Ammon's horn (tissue), 1 donor: ENCODE measurements at regions not wholly inside any gene's neighbourhood (a gene's known extent, or its start where the extent isn't known, plus 50 kb on each side); places are given as distances from the start of the nearest gene placed in this dataset.
"Not testable (repeated sequence)": the region's sequence is repeated elsewhere in the genome, so short reads cannot be mapped to it uniquely, and the experiment has no call there.

ENCODE experiments used
- DNase-seq: peaks from one replicate; pipeline ENCODE4 v3.0.0-alpha.2; 2016; ENCODE audit warnings: low spot score

DNA sequence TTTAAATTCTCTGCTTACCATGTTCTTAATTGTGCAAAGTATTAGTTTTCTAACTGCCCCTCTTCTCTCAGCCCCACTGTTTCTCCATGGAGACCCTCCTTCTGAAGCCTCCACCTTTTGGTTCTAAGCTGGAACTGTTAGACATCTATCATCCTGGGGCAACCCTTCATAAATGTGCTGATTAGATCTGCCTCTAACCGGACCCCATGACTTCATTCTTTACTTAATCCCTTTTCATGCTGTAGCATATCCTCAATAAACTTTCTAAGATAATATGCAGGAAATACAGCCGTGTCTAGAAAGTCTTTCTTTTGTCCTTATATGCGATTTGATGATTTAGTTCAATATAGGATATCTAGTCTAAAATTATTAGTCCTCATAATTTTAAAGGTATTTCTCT, 1020.1 kb downstream of the ADGRL2 start:
- DNase-seq = no peak

DNA sequence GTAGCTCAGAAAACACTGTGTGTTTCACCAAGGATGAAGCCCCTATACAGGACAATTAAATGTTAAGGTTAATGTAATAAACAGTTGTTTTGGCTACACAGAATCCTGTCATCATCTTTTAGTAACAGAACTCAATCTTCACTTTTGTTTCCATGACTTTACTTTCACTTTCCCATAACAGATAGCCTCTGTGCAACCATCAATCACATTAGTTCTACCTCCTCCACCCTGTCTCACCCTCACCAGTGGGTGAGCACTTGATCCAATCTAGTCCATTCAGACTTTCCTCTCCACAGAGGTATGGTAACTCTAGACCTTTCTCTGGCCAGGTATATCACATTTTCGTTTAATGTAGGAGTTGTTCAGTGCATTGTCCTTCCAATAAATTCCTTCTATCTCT, 1018.5 kb downstream of the ADGRL2 start:
- no peak for DNase-seq

GRCh38 chr1:82818586-82818985, 1017.9 kb downstream of the ADGRL2 start:
- DNase-seq = no peak

- no peak for DNase-seq
These were observed 1012.7 kb downstream of the ADGRL2 start for GRCh38 chr1:82813386-82813785.

- no peak for DNase-seq
These were observed 1009.9 kb downstream of the ADGRL2 start for GRCh38 chr1:82810601-82811000.

- no peak for DNase-seq
These were observed 1006.8 kb downstream of the ADGRL2 start for GRCh38 chr1:82807563-82807962.

DNA sequence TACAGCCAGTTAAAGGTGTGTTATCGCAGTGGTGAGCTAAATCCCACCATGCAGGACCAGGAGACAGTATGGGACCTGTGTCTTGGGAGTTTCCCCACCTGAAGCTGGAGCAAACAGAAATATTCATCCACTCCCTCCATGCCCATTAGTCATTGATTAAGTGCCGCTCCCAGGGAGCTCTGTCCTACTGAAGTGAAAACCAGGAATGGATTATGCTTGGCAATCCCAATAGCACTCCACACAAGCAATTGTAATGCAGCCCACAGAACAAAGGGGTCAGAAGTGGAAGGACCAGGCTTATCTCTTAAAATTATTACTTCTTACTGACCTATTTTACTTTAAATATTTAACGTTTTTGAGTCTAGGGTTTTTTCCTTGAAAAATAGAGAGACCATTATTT, 1005.4 kb downstream of the ADGRL2 start:
- DNase-seq = no peak

DNA sequence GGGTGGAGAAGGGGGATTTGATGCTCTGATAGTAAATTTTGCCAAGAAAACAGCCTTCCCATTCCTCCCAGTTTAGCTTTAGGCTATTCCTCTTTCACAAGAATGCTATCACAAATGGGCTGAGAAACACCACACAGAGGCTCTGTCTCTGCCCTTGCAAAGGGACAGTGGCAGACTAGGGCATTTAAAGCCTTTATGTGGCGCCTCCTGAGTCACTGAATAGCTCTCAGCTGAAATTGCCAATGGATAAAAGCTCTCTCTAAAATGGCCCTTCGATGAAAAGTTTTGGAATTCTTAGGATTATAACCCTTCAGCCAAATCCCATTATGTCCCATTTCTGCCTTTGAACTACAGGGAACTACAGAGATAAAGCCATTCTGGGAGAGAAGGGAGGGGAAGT, 1000.4 kb downstream of the ADGRL2 start:
- DNase-seq = no peak

DNA sequence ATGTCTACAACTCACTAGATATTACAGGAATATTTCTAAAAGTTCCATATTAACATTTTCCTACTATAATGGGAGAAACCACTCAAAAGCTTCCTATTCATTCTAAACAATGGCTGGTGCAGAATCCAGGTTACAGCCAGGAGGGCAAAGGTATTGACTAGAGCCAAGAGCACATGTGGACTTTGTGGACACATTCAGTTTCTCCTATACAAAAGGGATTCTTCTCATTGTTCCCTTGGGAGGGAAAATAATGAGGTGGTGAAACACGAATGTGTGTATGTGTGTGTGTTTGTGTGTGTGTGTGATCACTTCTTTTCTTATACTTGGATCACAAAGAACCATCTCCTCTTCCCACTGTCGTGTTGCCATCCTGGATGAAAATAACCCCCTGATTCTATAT, 1000.0 kb downstream of the ADGRL2 start:
- DNase-seq = no peak

GRCh38 chr1:82799261-82799660, 998.5 kb downstream of the ADGRL2 start:
- DNase-seq = no peak

DNA sequence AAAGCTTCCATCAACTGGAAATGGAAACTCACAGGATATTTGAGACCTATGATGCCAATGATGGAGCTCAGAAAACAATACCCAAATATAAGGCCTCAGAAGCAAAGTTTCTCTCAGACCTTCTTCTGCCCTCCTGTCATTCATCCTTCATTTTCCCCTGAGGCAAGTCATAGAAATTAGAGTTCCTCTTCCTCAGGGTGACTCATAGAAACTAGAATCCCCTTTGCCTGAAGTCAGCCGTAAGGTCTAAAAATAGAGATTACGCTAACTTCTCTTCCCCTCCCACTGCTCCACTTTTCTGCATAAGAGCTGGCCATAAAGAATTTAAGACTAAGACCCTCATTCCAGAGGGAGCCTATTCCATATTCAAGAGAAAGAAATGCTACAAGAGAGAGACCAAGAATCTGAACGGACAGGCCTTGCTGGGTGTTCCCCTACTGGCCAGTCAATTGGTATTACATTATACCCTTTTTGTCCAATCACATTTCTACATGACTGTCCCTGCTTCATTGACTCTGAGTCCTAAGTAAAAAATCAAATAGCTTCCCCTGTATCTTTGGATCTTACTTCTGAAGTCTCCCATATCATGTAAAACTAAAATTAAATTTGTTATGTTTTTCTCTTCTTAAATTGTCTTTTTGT, 994.9 kb downstream of the ADGRL2 start:
- DNase-seq = no peak

GRCh38 chr1:82792151-82792550, 991.4 kb downstream of the ADGRL2 start:
- no peak for DNase-seq

- no peak for DNase-seq
These were observed 989.8 kb downstream of the ADGRL2 start for GRCh38 chr1:82790556-82790955.

- DNase-seq = no peak
These were observed 987.9 kb downstream of the ADGRL2 start for GRCh38 chr1:82788660-82789059.

- DNase-seq = no peak
These were observed 987.3 kb downstream of the ADGRL2 start for GRCh38 chr1:82788038-82788437.

- DNase-seq = no peak
These were observed 986.1 kb downstream of the ADGRL2 start for GRCh38 chr1:82786883-82787282.

GRCh38 chr1:82785268-82785790, 984.6 kb downstream of the ADGRL2 start:
- no peak for DNase-seq

GRCh38 chr1:82783044-82783443, 982.3 kb downstream of the ADGRL2 start:
- DNase-seq = no peak

- DNase-seq = no peak
These were observed 981.9 kb downstream of the ADGRL2 start for GRCh38 chr1:82782599-82782998.

DNA sequence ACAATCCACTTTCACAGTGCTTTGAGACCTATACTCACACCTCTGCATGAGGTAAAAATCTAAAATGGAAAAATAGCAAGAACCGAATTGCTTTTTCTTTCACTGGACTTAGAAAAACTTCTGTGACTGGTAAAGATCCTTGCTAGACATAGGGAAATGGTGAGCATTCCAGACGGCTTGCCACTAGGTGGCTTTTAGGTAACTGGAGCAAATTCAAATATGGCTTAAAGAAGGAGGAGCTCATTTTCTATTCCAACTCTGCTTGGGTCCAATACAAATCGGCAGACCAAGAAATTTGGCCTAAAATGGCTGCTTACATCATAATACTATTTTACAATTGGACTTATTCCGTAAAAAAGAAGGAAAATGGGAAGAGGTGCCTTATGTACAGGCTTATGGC, 977.9 kb downstream of the ADGRL2 start:
- no peak for DNase-seq

- no peak for DNase-seq
These were observed 976.5 kb downstream of the ADGRL2 start for GRCh38 chr1:82777240-82777639.

- not testable (repeated sequence) for DNase-seq
These were observed 976.0 kb downstream of the ADGRL2 start for GRCh38 chr1:82776730-82777129.

GRCh38 chr1:82775406-82776000, 974.8 kb downstream of the ADGRL2 start:
- peak; percentile 54 for DNase-seq
